Heart left ventricle (tissue), 13 donors: ENCODE measurements at regions not wholly inside any gene's neighbourhood (a gene's known extent, or its start where the extent isn't known, plus 50 kb on each side); places are given as distances from the start of the nearest gene placed in this dataset.

Experiments
- POLR2A ChIP-seq, 2 donors: fragments of 450-650 bp; IDR thresholded peaks; one replicate each; pipeline ENCODE4 v1.6.1; 2017; ENCODE audit warnings: antibody characterized with exemption in 2 of 2, mild to moderate bottlenecking in 2 of 2, moderate library complexity in 2 of 2
- TF ChIP-seq, protein P1 (sequence below), 12 donors: fragments of 200-600 bp; sonication (generic) in 4 of 12; IDR thresholded peaks; one replicate each; pipeline versions ENCODE4 v1.5.0 to v1.8.0; 2018 to 2022; ENCODE audit warnings: antibody characterized with exemption in 12 of 12, mild to moderate bottlenecking in 5 of 12
- donor health status: ischemic (EF 13 %, LVEDD 7.1; RV severe dilation, severe dysfunction).
- donor health status: DM: no; HTN: yes; CAD: no.
- donor health status: DM: no; HTN: no; CAD: no.
- donor health status: ischemic (EF 25% LVEDD 6.9; RV normal size, moderate dysfunction).
- donor health status: ischemic (EF 25% LVEDD 5.7; RV mildly dilated, moderate dysfunction).
- donor health status: ischemic (EF 35%, LVEDD 5.7; RV mildly dilated, moderate dysfunction).
- donor health status: nonischemic (EF 11% LVEDD 7.7; RV severe dilation, severe dysfunction).
- donor health status: DM: yes; HTN: yes; CAD: no.
- donor health status: PGD.
- donor health status: ischemic (EF 29% LVEDD 5.4; RV normal size, mild dysfunction).
- donor health status: nonischemic (EF 23%, LVEDD 6.1; RV moderate dilation, normal function).

DNA sequence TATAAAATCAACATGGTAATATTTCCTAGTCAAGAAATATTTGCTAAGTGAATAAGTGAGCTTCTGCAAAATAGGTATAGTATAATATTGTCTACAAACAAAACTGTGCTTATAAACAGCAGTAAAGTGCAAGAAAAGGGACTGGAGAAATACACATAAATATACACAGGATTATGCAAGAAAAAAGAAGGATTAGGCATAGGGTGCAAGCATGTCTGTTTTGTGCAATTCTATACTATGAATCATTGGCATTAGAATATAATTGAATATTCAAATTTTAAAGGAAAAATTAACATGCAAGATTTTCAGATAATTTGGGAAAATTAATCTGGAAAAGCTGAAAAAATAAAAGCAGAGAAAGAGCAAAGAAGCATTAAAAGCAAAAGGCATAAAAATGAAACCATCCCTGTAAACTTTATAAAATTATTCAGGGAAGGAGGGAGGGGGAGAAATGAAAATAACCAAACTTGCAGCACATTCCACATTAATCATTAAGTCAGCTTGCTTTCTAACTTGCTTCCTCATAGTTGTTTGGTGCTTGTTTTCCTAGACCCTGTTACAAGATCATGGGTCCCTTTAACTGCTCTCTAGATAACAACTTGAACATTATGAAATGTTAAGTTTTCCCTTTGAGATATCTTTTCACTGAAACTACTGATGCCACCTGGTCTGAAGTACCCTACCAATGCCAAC lies 147.4 kb upstream of the STAC start:
- no peak for TF ChIP-seq POLR2A (IDR thresholded peaks at IDR 0.05)
- TF ChIP-seq, protein P1, sequence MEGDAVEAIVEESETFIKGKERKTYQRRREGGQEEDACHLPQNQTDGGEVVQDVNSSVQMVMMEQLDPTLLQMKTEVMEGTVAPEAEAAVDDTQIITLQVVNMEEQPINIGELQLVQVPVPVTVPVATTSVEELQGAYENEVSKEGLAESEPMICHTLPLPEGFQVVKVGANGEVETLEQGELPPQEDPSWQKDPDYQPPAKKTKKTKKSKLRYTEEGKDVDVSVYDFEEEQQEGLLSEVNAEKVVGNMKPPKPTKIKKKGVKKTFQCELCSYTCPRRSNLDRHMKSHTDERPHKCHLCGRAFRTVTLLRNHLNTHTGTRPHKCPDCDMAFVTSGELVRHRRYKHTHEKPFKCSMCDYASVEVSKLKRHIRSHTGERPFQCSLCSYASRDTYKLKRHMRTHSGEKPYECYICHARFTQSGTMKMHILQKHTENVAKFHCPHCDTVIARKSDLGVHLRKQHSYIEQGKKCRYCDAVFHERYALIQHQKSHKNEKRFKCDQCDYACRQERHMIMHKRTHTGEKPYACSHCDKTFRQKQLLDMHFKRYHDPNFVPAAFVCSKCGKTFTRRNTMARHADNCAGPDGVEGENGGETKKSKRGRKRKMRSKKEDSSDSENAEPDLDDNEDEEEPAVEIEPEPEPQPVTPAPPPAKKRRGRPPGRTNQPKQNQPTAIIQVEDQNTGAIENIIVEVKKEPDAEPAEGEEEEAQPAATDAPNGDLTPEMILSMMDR (IDR thresholded peaks at IDR 0.05): no peak
